Calu3 (cell line): ENCODE measurements at regions not wholly inside any gene's neighbourhood (a gene's known extent, or its start where the extent isn't known, plus 50 kb on each side); places are given as distances from the start of the nearest gene placed in this dataset.

ENCODE experiments used
- BruUV-seq: library from RNA; stranded (reverse); fragments of 400-500 nt; replicated peaks from 2 replicates; lab custom pipeline; 2021; lab: Mats Ljungman, UMichigan
- CTCF ChIA-PET: fragments of 300-600 bp; sonication (Branson Sonifier 250); formaldehyde crosslinking; loops from one replicate; lab custom pipeline; 2022; ENCODE audit warnings: antibody characterized with exemption; lab: Charles Lee
- DNase-seq: peaks from one replicate; pipeline ENCODE4 v3.0.0; 2022
- H3K27ac Mint-ChIP-seq: one replicate; pipeline ENCODE4 v1.8.0; 2022; ENCODE audit warnings: mixed read lengths; ENCODE audit not compliant: unreplicated experiment
- H3K27me3 Mint-ChIP-seq: one replicate; pipeline ENCODE4 v1.8.0; 2022; ENCODE audit warnings: mixed read lengths; ENCODE audit not compliant: unreplicated experiment
- H3K36me3 Mint-ChIP-seq: one replicate; pipeline ENCODE4 v1.8.0; 2022; ENCODE audit warnings: mild to moderate bottlenecking, moderate library complexity, mixed read lengths; ENCODE audit not compliant: insufficient read depth, unreplicated experiment
- H3K4me1 Mint-ChIP-seq: one replicate; pipeline ENCODE4 v1.8.0; 2022; ENCODE audit warnings: mild to moderate bottlenecking, low read depth, mixed read lengths; ENCODE audit not compliant: unreplicated experiment
- H3K4me3 Mint-ChIP-seq: one replicate; pipeline ENCODE4 v1.8.0; 2022; ENCODE audit warnings: mild to moderate bottlenecking, low read depth, moderate library complexity, mixed read lengths; ENCODE audit not compliant: unreplicated experiment
- H3K9me3 Mint-ChIP-seq: one replicate; pipeline ENCODE4 v1.8.0; 2022; ENCODE audit warnings: low read depth, mixed read lengths; ENCODE audit not compliant: unreplicated experiment
- intact Hi-C: fragments of 100-400 bp; cut with micrococcal nuclease; formaldehyde crosslinking; loops from one replicate; pipeline ENCODE4 v1.10.0; 2022; ENCODE audit not compliant: unreplicated experiment
- TF ChIP-seq, protein P1 (sequence below): fragments of 200-600 bp; IDR thresholded peaks from one replicate; pipeline ENCODE4 v1.8.0; 2022; ENCODE audit warnings: antibody characterized with exemption; ENCODE audit not compliant: unreplicated experiment

GRCh38 chr1:102097451-102097850, 100.7 kb upstream of the OLFM3 start:
- CTCF ChIA-PET, result no interaction called here
- Mint-ChIP-seq H3K4me3 (no peak overlapping the region), H3K27ac (no peak overlapping the region), H3K4me1 (no peaks in the 10 kb centered on the region), H3K9me3 (no peaks in the 10 kb centered on the region), H3K36me3 (no peaks in the 10 kb centered on the region), H3K27me3 (no peaks in the 10 kb centered on the region)
- DNase-seq, result peak; percentile 22
- intact Hi-C loops, result no loop called here
- BruUV-seq, result no TSS peak
- TF ChIP-seq, protein P1, sequence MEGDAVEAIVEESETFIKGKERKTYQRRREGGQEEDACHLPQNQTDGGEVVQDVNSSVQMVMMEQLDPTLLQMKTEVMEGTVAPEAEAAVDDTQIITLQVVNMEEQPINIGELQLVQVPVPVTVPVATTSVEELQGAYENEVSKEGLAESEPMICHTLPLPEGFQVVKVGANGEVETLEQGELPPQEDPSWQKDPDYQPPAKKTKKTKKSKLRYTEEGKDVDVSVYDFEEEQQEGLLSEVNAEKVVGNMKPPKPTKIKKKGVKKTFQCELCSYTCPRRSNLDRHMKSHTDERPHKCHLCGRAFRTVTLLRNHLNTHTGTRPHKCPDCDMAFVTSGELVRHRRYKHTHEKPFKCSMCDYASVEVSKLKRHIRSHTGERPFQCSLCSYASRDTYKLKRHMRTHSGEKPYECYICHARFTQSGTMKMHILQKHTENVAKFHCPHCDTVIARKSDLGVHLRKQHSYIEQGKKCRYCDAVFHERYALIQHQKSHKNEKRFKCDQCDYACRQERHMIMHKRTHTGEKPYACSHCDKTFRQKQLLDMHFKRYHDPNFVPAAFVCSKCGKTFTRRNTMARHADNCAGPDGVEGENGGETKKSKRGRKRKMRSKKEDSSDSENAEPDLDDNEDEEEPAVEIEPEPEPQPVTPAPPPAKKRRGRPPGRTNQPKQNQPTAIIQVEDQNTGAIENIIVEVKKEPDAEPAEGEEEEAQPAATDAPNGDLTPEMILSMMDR, result no peak

- intact Hi-C loops, result no loop called here
- CTCF ChIA-PET, result no interaction called here
- TF ChIP-seq, protein P1, result no peak
- no peaks in the 10 kb centered on the region for H3K27me3 Mint-ChIP-seq
- H3K36me3 Mint-ChIP-seq, result no peaks in the 10 kb centered on the region
- no peaks in the 10 kb centered on the region for H3K4me1 Mint-ChIP-seq
- H3K27ac Mint-ChIP-seq, result no peak overlapping the region
- no peak for DNase-seq
- no peak overlapping the region for H3K4me3 Mint-ChIP-seq
- BruUV-seq, result no TSS peak
- H3K9me3 Mint-ChIP-seq, result peaks cover 2% of the 10 kb centered on the region
These were observed 99.4 kb upstream of the OLFM3 start for GRCh38 chr1:102096162-102096561.

DNA sequence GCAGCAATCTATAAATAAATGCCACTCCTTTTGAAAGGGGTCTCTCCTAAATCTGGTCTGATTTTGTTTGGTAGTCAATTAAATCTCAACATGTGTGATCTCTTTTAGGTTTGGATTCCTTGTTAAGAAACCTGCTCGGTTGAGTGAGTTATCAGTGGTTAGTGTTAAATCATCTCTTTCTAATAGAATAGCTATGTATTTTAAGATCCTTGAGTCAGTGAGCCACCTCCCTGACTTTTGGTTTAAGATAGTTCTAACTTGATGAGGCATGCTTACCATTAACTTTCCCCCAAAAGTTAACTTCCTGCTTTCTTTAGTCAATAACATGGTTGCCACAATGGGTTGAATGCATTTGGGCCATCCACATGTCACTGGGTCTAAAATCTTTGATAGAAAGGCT, 93.1 kb upstream of the OLFM3 start:
- BruUV-seq, result no TSS peak
- CTCF ChIA-PET, result no interaction called here
- intact Hi-C loops, result no loop called here
- Mint-ChIP-seq H3K4me1 (no peaks in the 10 kb centered on the region), H3K27me3 (no peaks in the 10 kb centered on the region), H3K4me3 (no peak overlapping the region), H3K9me3 (peaks cover 5% of the 10 kb centered on the region), H3K27ac (no peak overlapping the region), H3K36me3 (no peaks in the 10 kb centered on the region)
- TF ChIP-seq, protein P1, result no peak
- no peak for DNase-seq

DNA sequence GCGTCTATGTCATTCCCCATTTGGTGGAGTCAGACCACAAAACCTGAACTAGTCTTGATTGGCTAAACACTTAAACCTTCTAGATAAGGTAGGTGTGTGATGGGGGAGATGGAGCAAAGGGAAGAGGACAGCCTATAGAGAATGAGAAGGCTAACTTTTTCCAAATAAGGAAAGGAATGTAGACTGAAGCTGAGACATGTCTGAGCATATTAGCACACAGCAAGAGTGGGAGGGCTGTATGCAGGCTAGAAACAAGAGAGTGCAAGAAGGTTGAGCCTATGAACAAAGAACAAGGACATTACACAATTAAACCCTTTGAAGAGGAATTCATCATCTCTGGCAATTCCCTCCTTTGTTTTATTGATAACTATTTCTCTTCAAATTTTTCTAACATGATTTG, 89.2 kb upstream of the OLFM3 start:
- intact Hi-C loops, result no loop called here
- Mint-ChIP-seq H3K36me3 (no peaks in the 10 kb centered on the region), H3K4me1 (no peaks in the 10 kb centered on the region), H3K27ac (no peak overlapping the region), H3K27me3 (no peaks in the 10 kb centered on the region), H3K9me3 (peaks cover 5% of the 10 kb centered on the region), H3K4me3 (no peak overlapping the region)
- BruUV-seq, result no TSS peak
- no peak for DNase-seq
- TF ChIP-seq, protein P1, result no peak
- CTCF ChIA-PET, result no interaction called here
